ENCODE measurements at regions not wholly inside any gene's neighbourhood (a gene's known extent, or its start where the extent isn't known, plus 50 kb on each side); places are given as distances from the start of the nearest gene placed in this dataset.

- BruUV-seq (replicated peaks) = no TSS peak
- no peaks in the 10 kb centered on the region for H3K4me1 ChIP-seq (ENCODE audit: control insufficient read depth, extremely low read depth, insufficient read depth, low read length)
- POLR2A ChIA-PET = no interaction called here
- H4K20me1 ChIP-seq (replicated peaks; ENCODE audit: control insufficient read depth, extremely low read depth, insufficient read depth, low read length) = no peaks in the 10 kb centered on the region
- dilution Hi-C loops (cut with MboI; ENCODE audit: extremely low pct_ligation_motif_present, low sequenced_read_pairs) (no loop called here), intact Hi-C loops (cut with micrococcal nuclease) (no loop called here)
- CTCF ChIA-PET = no interaction called here
- FAIRE-seq (no peak), DNase-seq (ENCODE audit: low read depth, low spot score) (no peak)
- H3K27ac ChIP-seq (ENCODE audit: insufficient read depth, low read depth, low read length) = no peak overlapping the region
- TF ChIP-seq MAX (IDR thresholded peaks at IDR 0.05; ENCODE audit: insufficient read depth, insufficient read length) = no peak
- no peak for TF ChIP-seq CTCF (IDR thresholded peaks at IDR 0.05; ENCODE audit: extremely low read depth in 1 of 2, insufficient read depth in 1 of 2, low read depth in 1 of 2, low read length in 2 of 2)
- no peak for TF ChIP-seq MYC (IDR thresholded peaks at IDR 0.05; ENCODE audit: low read depth, low read length)
- no peak for TF ChIP-seq GATA2 (IDR thresholded peaks at IDR 0.05; ENCODE audit: insufficient read depth, insufficient read length, low read depth, low read length)
- no peak for TF ChIP-seq JUN (IDR thresholded peaks at IDR 0.05; ENCODE audit: borderline replicate concordance, insufficient read depth, insufficient read length, low read depth)
- H3K79me2 ChIP-seq (ENCODE audit: control insufficient read depth, insufficient read depth, low read length) = no peaks in the 10 kb centered on the region
- no peak overlapping the region for H3K4me3 ChIP-seq (replicated peaks in 1 of 3; ENCODE audit: insufficient read depth in 1 of 3, low read depth in 1 of 3, low read length in 3 of 3)
- H3K9ac ChIP-seq (replicated peaks; ENCODE audit: extremely low read depth, insufficient read depth, low read length) = no peak overlapping the region
- no peaks in the 10 kb centered on the region for H3K9me3 ChIP-seq (replicated peaks; ENCODE audit: control insufficient read depth, insufficient read depth, low read length)
- H2AFZ ChIP-seq (ENCODE audit: low read depth, low read length) = no peak overlapping the region
- no peaks in the 10 kb centered on the region for H3K36me3 ChIP-seq (ENCODE audit: control insufficient read depth in 2 of 2, extremely low read depth in 1 of 2, insufficient read depth in 2 of 2, low read length in 2 of 2)
- no peaks in the 10 kb centered on the region for H3K9me1 ChIP-seq (replicated peaks; ENCODE audit: control insufficient read depth, extremely low read depth, insufficient read depth, low read length)
- no peaks in the 10 kb centered on the region for H3K27me3 ChIP-seq (ENCODE audit: control insufficient read depth in 2 of 2, insufficient read depth in 2 of 2, low read length in 2 of 2)
- H3K4me2 ChIP-seq (ENCODE audit: insufficient read depth, low read length) = no peak overlapping the region
Measured at GRCh38 chr12:19065223-19065622, 64.3 kb upstream of the PLEKHA5 start.

- FAIRE-seq (no peak), DNase-seq (ENCODE audit: low read depth, low spot score) (no peak)
- Histone ChIP-seq H3K27ac (ENCODE audit: insufficient read depth, low read depth, low read length) (no peak overlapping the region), H3K4me2 (ENCODE audit: insufficient read depth, low read length) (no peak overlapping the region), H3K9me1 (replicated peaks; ENCODE audit: control insufficient read depth, extremely low read depth, insufficient read depth, low read length) (no peaks in the 10 kb centered on the region), H3K9ac (replicated peaks; ENCODE audit: extremely low read depth, insufficient read depth, low read length) (no peak overlapping the region), H3K36me3 (ENCODE audit: control insufficient read depth in 2 of 2, extremely low read depth in 1 of 2, insufficient read depth in 2 of 2, low read length in 2 of 2) (no peaks in the 10 kb centered on the region), H3K27me3 (ENCODE audit: control insufficient read depth in 2 of 2, insufficient read depth in 2 of 2, low read length in 2 of 2) (no peaks in the 10 kb centered on the region), H2AFZ (ENCODE audit: low read depth, low read length) (no peak overlapping the region), H3K4me1 (ENCODE audit: control insufficient read depth, extremely low read depth, insufficient read depth, low read length) (no peaks in the 10 kb centered on the region), H3K4me3 (replicated peaks in 1 of 3; ENCODE audit: insufficient read depth in 1 of 3, low read depth in 1 of 3, low read length in 3 of 3) (no peak overlapping the region), H3K9me3 (replicated peaks; ENCODE audit: control insufficient read depth, insufficient read depth, low read length) (no peaks in the 10 kb centered on the region), H4K20me1 (replicated peaks; ENCODE audit: control insufficient read depth, extremely low read depth, insufficient read depth, low read length) (no peaks in the 10 kb centered on the region), H3K79me2 (ENCODE audit: control insufficient read depth, insufficient read depth, low read length) (no peaks in the 10 kb centered on the region)
- TF ChIP-seq CTCF (IDR thresholded peaks at IDR 0.05; ENCODE audit: extremely low read depth in 1 of 2, insufficient read depth in 1 of 2, low read depth in 1 of 2, low read length in 2 of 2) (no peak), FOS (IDR thresholded peaks at IDR 0.05; ENCODE audit: borderline replicate concordance, insufficient read depth, low read length) (no peak), MYC (IDR thresholded peaks at IDR 0.05; ENCODE audit: low read depth, low read length) (no peak), JUN (IDR thresholded peaks at IDR 0.05; ENCODE audit: borderline replicate concordance, insufficient read depth, insufficient read length, low read depth) (no peak), POLR2A (IDR thresholded peaks at IDR 0.05; ENCODE audit: low read depth, low read length) (no peak), POLR2AphosphoS5 (IDR thresholded peaks at IDR 0.05; ENCODE audit: insufficient read depth, low read depth, low read length) (no peak), GATA2 (IDR thresholded peaks at IDR 0.05; ENCODE audit: insufficient read depth, insufficient read length, low read depth, low read length) (no peak), MAX (IDR thresholded peaks at IDR 0.05; ENCODE audit: insufficient read depth, insufficient read length) (no peak), EZH2 (IDR thresholded peaks at IDR 0.05; ENCODE audit: borderline replicate concordance, low read depth, low read length, severe bottlenecking) (no peak)
- dilution Hi-C loops (cut with MboI; ENCODE audit: extremely low pct_ligation_motif_present, low sequenced_read_pairs) = no loop called here
- BruUV-seq (replicated peaks) = no TSS peak
- CTCF ChIA-PET = interaction anchor here (1.1 kb wide), 1 partner anchor 9 kb away, joined by 4 read pairs; no protein-coding TSS in a partner anchor
- POLR2A ChIA-PET = no interaction called here
- intact Hi-C loops (cut with micrococcal nuclease) = no loop called here
Measured at GRCh38 chr12:19065871-19066270, 63.7 kb upstream of the PLEKHA5 start.
